Loucy (cell line): ENCODE measurements at regions not wholly inside any gene's neighbourhood (a gene's known extent, or its start where the extent isn't known, plus 50 kb on each side); places are given as distances from the start of the nearest gene placed in this dataset.

Experiments used
- CTCF ChIP-seq: fragments of 200-600 bp; sonication (generic); conservative IDR thresholded peaks from 2 replicates; pipeline ENCODE4 v1.5.1; 2014; ENCODE audit warnings: mild to moderate bottlenecking, antibody characterized with exemption, low read length
- EZH2phosphoT487 ChIP-seq: fragments of 200-600 bp; IDR thresholded peaks from 2 replicates; pipeline ENCODE4 v1.6.1; 2018; ENCODE audit warnings: antibody characterized with exemption, mild to moderate bottlenecking, moderate library complexity, borderline replicate concordance

GRCh38 chr7:93717217-93717900, 142.8 kb upstream of the CALCR start:
- TF ChIP-seq CTCF (no peak), EZH2phosphoT487 (no peak)
